ENCODE measurements at regions not wholly inside any gene's neighbourhood (a gene's known extent, or its start where the extent isn't known, plus 50 kb on each side); places are given as distances from the start of the nearest gene placed in this dataset.

- peaks cover 11% of the 10 kb centered on the region for H3K9me3 Mint-ChIP-seq
- no peaks in the 10 kb centered on the region for H3K27me3 Mint-ChIP-seq
- no peaks in the 10 kb centered on the region for H3K36me3 Mint-ChIP-seq (ENCODE audit: low read depth)
- no peaks in the 10 kb centered on the region for H3K4me1 Mint-ChIP-seq (ENCODE audit: low read depth)
- no peak overlapping the region for H3K27ac Mint-ChIP-seq
- CTCF ChIA-PET = no interaction called here
- no peak overlapping the region for H3K4me3 Mint-ChIP-seq
- DNase-seq (no peak), ATAC-seq (no peak)
- POLR2A ChIA-PET = interaction anchor here (0.6 kb wide), 1 partner anchor 1485 kb away, joined by 4 read pairs; no protein-coding TSS in a partner anchor
- TF ChIP-seq CTCF (IDR thresholded peaks at IDR 0.05) = no peak
- intact Hi-C loops (cut with micrococcal nuclease) = no loop called here
Observed at GRCh38 chr2:142310530-142310929, 179.7 kb upstream of the LRP1B start.

GRCh38 chr2:142308744-142309143 is 177.9 kb upstream of the LRP1B start:
- Mint-ChIP-seq H3K27me3 (no peaks in the 10 kb centered on the region), H3K4me3 (no peak overlapping the region), H3K4me1 (ENCODE audit: low read depth) (no peaks in the 10 kb centered on the region), H3K9me3 (peaks cover 10% of the 10 kb centered on the region), H3K36me3 (ENCODE audit: low read depth) (no peaks in the 10 kb centered on the region), H3K27ac (no peak overlapping the region)
- intact Hi-C loops (cut with micrococcal nuclease) = no loop called here
- DNase-seq (no peak), ATAC-seq (no peak)
- ChIA-PET CTCF (no interaction called here), POLR2A (no interaction called here)
- TF ChIP-seq CTCF (IDR thresholded peaks at IDR 0.05) = no peak

GRCh38 chr2:142307616-142308115 is 176.8 kb upstream of the LRP1B start:
- DNase-seq (no peak), ATAC-seq (no peak)
- Mint-ChIP-seq H3K4me1 (ENCODE audit: low read depth) (no peaks in the 10 kb centered on the region), H3K4me3 (no peak overlapping the region), H3K27me3 (no peaks in the 10 kb centered on the region), H3K9me3 (peaks cover 14% of the 10 kb centered on the region), H3K36me3 (ENCODE audit: low read depth) (no peaks in the 10 kb centered on the region), H3K27ac (no peak overlapping the region)
- CTCF ChIA-PET = no interaction called here
- POLR2A ChIA-PET = no interaction called here
- intact Hi-C loops (cut with micrococcal nuclease) = no loop called here
- TF ChIP-seq CTCF (IDR thresholded peaks at IDR 0.05) = no peak

- DNase-seq (no peak), ATAC-seq (no peak)
- Mint-ChIP-seq H3K4me3 (no peak overlapping the region), H3K4me1 (ENCODE audit: low read depth) (no peaks in the 10 kb centered on the region), H3K27ac (no peak overlapping the region), H3K27me3 (no peaks in the 10 kb centered on the region), H3K9me3 (peaks cover 14% of the 10 kb centered on the region), H3K36me3 (ENCODE audit: low read depth) (no peaks in the 10 kb centered on the region)
- no peak for TF ChIP-seq CTCF (IDR thresholded peaks at IDR 0.05)
- ChIA-PET CTCF (no interaction called here), POLR2A (no interaction called here)
- intact Hi-C loops (cut with micrococcal nuclease) = no loop called here
Observed at GRCh38 chr2:142307086-142307485, 176.3 kb upstream of the LRP1B start.

GRCh38 chr2:142306131-142306530 is 175.3 kb upstream of the LRP1B start:
- H3K27ac Mint-ChIP-seq = no peak overlapping the region
- CTCF ChIA-PET = no interaction called here
- H3K9me3 Mint-ChIP-seq = peaks cover 12% of the 10 kb centered on the region
- no peaks in the 10 kb centered on the region for H3K36me3 Mint-ChIP-seq (ENCODE audit: low read depth)
- ATAC-seq (no peak), DNase-seq (no peak)
- POLR2A ChIA-PET = no interaction called here
- no peaks in the 10 kb centered on the region for H3K27me3 Mint-ChIP-seq
- H3K4me3 Mint-ChIP-seq = no peak overlapping the region
- no peak for TF ChIP-seq CTCF (IDR thresholded peaks at IDR 0.05)
- intact Hi-C loops (cut with micrococcal nuclease) = no loop called here
- no peaks in the 10 kb centered on the region for H3K4me1 Mint-ChIP-seq (ENCODE audit: low read depth)
